Gastrocnemius medialis (tissue), 4 donors: ENCODE measurements at regions not wholly inside any gene's neighbourhood (a gene's known extent, or its start where the extent isn't known, plus 50 kb on each side); places are given as distances from the start of the nearest gene placed in this dataset.

Experiments
- ATAC-seq, 2 donors: fragments of 150-250 bp; one replicate each; pipeline ENCODE4 v1.9.1; 2016
- DNase-seq, 2 donors: peaks; one replicate each; pipeline ENCODE4 v3.0.0-alpha.2; 2019
- H3K27ac ChIP-seq, 4 donors: fragments of 200-600 bp; sonication (generic); 1 replicate in 1 of 4; 2 replicates in 3 of 4; pipeline ENCODE4 v1.5.1; 2016 to 2018; ENCODE audit warnings: mild to moderate bottlenecking in 2 of 4, moderate library complexity in 1 of 4
- H3K27me3 ChIP-seq, 3 donors: fragments of 200-600 bp; sonication (generic) in 2 of 3; 1 replicate in 1 of 3; 2 replicates in 2 of 3; pipeline versions ENCODE4 v1.5.1 to v1.6.0; 2016 to 2019; ENCODE audit warnings: mild to moderate bottlenecking in 1 of 3, moderate library complexity in 1 of 3
- H3K36me3 ChIP-seq, 2 donors: fragments of 200-600 bp; sonication (generic) in 1 of 2; one replicate each; pipeline ENCODE4 v1.5.1; 2017 to 2018
- H3K4me1 ChIP-seq, 2 donors: fragments of 200-600 bp; sonication (generic) in 1 of 2; one replicate each; pipeline ENCODE4 v1.5.1; 2016 to 2017; ENCODE audit warnings: mild to moderate bottlenecking in 2 of 2
- H3K4me3 ChIP-seq, 4 donors: fragments of 200-600 bp; sonication (generic) in 3 of 4; 1 replicate in 1 of 4; 2 replicates in 3 of 4; pipeline ENCODE4 v1.5.1; 2016 to 2019; ENCODE audit warnings: mild to moderate bottlenecking in 2 of 4
- H3K9me3 ChIP-seq, 3 donors: fragments of 200-600 bp; sonication (generic) in 2 of 3; 1 replicate in 1 of 3; 2 replicates in 2 of 3; pipeline ENCODE4 v1.5.1; 2016 to 2019
- POLR2A ChIP-seq, 2 donors: fragments of 450-650 bp; IDR thresholded peaks; one replicate each; pipeline ENCODE4 v1.6.1; 2017; ENCODE audit warnings: antibody characterized with exemption in 2 of 2, mild to moderate bottlenecking in 2 of 2, moderate library complexity in 2 of 2
- in situ Hi-C, 4 donors: fragments of 200-750 bp; cut with MboI; loops; one replicate each; pipeline versions ENCODE4 v1.15.0 to v1.8.0; 2017; ENCODE audit warnings: low sequenced_read_pairs in 4 of 4
- intact Hi-C: fragments of 100-400 bp; cut with DNase I; formaldehyde crosslinking; loops from one replicate; pipeline ENCODE4 v1.15.1; 2023; ENCODE audit warnings: low total_unique reads
- TF ChIP-seq, protein P1 (sequence below), 5 experiments: fragments of 450-650 bp in 3 of 5; fragments of 200-600 bp in 2 of 5; sonication (generic) in 2 of 5; IDR thresholded peaks in 4 of 5; conservative IDR thresholded peaks in 1 of 5; 1 replicate in 4 of 5; 2 replicates in 1 of 5; pipeline ENCODE4 v1.5.1; 2016 to 2019; ENCODE audit warnings: antibody characterized with exemption in 5 of 5, mild to moderate bottlenecking in 3 of 5, moderate library complexity in 3 of 5

DNA sequence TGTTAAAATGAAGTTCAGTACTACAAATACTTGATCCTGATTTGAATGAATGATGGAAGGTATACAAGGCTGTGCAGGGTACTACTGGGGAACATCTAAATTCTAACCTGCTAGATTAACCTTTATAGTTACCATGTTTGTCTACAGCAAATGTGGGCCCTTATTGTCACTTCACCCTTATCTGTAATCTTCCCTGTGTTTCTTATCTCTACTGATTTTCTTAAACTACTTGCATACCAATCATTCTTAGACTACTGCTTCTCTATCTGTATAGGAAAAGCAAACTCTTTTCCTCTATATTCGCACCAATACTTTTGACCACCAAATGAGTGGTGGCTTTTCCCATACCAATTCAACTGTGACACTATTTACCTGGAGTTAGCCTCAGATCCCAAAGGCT is 210.7 kb downstream of the HINT1 start:
- no peak for DNase-seq
- TF ChIP-seq POLR2A (IDR thresholded peaks at IDR 0.05), result no peak
- TF ChIP-seq, protein P1, sequence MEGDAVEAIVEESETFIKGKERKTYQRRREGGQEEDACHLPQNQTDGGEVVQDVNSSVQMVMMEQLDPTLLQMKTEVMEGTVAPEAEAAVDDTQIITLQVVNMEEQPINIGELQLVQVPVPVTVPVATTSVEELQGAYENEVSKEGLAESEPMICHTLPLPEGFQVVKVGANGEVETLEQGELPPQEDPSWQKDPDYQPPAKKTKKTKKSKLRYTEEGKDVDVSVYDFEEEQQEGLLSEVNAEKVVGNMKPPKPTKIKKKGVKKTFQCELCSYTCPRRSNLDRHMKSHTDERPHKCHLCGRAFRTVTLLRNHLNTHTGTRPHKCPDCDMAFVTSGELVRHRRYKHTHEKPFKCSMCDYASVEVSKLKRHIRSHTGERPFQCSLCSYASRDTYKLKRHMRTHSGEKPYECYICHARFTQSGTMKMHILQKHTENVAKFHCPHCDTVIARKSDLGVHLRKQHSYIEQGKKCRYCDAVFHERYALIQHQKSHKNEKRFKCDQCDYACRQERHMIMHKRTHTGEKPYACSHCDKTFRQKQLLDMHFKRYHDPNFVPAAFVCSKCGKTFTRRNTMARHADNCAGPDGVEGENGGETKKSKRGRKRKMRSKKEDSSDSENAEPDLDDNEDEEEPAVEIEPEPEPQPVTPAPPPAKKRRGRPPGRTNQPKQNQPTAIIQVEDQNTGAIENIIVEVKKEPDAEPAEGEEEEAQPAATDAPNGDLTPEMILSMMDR (IDR thresholded peaks at IDR 0.05 in 4 of 5, conservative IDR thresholded peaks at IDR 0.05 in 1 of 5), result no peak
- no peak for ATAC-seq
- no peaks in the 10 kb centered on the region for H3K9me3 ChIP-seq
- intact Hi-C loops, result no loop called here
- H3K36me3 ChIP-seq, result no peaks in the 10 kb centered on the region
- no peak overlapping the region for H3K4me3 ChIP-seq
- in situ Hi-C loops, result no loop called here
- H3K27ac ChIP-seq, result no peak overlapping the region
- no peaks in the 10 kb centered on the region for H3K4me1 ChIP-seq
- no peaks in the 10 kb centered on the region for H3K27me3 ChIP-seq

DNA sequence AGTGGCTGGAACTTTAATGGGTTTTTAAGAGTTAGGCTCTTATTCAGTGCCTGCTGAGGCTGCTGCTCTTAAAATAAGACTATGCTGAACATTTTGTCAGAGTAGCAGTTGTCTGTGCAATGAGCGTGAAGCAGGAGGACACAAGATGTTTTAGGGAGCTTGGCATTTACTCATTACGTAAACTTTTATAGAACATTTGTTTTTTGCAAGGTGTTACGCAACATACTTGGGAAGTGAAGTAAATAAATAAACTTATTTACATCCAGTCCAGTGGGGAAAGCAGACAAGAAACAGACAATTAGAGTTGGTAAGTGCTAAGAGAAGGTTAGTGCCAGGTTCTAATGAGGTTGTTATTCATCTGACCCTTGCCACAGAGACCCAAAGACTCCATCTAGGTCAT is 226.0 kb downstream of the HINT1 start:
- no peaks in the 10 kb centered on the region for H3K9me3 ChIP-seq
- H3K4me3 ChIP-seq, result no peak overlapping the region
- no peaks in the 10 kb centered on the region for H3K36me3 ChIP-seq
- DNase-seq (no peak), ATAC-seq (no peak)
- H3K27ac ChIP-seq, result no peak overlapping the region
- intact Hi-C loops (no loop called here), in situ Hi-C loops (no loop called here)
- no peaks in the 10 kb centered on the region for H3K27me3 ChIP-seq
- TF ChIP-seq POLR2A (IDR thresholded peaks at IDR 0.05), result no peak
- TF ChIP-seq, protein P1 (IDR thresholded peaks at IDR 0.05 in 4 of 5, conservative IDR thresholded peaks at IDR 0.05 in 1 of 5), result no peak
- H3K4me1 ChIP-seq, result no peaks in the 10 kb centered on the region

DNA sequence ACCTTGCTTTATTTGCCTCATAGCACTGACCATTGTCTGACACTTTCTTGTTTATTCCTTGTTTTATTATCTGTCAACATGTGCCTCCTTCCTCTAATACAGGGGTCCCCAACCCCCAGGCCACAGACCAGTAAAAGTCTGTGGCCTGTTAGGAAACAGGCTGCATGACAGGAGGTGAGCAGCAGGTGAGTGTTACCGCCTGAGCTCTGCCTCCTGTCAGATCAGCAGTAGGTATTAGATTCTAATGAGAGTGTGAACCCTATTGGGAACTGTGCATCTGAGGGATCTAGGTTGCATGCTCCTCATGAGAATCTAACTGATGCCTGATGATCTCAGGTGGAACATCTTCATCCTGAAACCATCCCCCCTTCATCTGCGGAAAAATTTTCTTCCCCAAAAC is 228.0 kb downstream of the HINT1 start:
- Histone ChIP-seq H3K27ac (no peak overlapping the region), H3K9me3 (no peaks in the 10 kb centered on the region), H3K36me3 (no peaks in the 10 kb centered on the region), H3K4me1 (no peaks in the 10 kb centered on the region), H3K4me3 (no peak overlapping the region), H3K27me3 (no peaks in the 10 kb centered on the region)
- DNase-seq, result no peak
- TF ChIP-seq, protein P1 (IDR thresholded peaks at IDR 0.05 in 4 of 5, conservative IDR thresholded peaks at IDR 0.05 in 1 of 5), result no peak
- no peak for TF ChIP-seq POLR2A (IDR thresholded peaks at IDR 0.05)
- no peak for ATAC-seq
- intact Hi-C loops (no loop called here), in situ Hi-C loops (no loop called here)

DNA sequence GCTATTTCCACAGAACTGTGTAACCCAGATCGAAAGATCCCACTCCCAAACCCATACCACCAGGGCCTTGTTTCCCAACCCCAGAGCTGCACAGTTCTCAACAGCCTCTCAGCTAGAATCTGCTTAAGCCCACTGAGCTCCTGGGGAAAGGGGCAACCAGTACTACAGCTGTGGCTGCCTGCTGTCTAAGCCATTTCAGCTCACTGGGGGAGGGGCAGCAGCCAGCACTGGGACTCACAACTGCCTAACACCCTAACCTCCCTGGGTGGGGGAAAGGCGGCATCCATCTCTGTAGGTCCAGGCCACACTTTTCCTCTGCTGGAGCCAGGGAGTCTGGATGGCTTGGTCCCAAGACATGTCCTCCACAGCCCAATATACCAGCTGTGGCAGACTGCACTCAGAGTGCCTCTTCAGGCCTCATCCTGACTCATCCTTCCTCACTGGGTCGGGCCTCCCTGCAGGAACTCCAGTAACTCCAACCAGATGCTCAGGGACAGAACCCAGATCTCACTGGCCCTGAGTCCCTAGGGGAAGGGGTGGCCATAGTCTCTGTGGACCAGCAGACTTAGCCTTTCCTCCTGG is 241.4 kb downstream of the HINT1 start:
- Histone ChIP-seq H3K27me3 (no peaks in the 10 kb centered on the region), H3K36me3 (no peaks in the 10 kb centered on the region), H3K27ac (no peak overlapping the region), H3K4me3 (no peak overlapping the region), H3K4me1 (no peaks in the 10 kb centered on the region), H3K9me3 (no peaks in the 10 kb centered on the region)
- in situ Hi-C loops (no loop called here), intact Hi-C loops (no loop called here)
- ATAC-seq, result no peak
- TF ChIP-seq POLR2A (IDR thresholded peaks at IDR 0.05), result no peak
- TF ChIP-seq, protein P1 (IDR thresholded peaks at IDR 0.05 in 4 of 5, conservative IDR thresholded peaks at IDR 0.05 in 1 of 5), result no peak
- DNase-seq, result no peak

DNA sequence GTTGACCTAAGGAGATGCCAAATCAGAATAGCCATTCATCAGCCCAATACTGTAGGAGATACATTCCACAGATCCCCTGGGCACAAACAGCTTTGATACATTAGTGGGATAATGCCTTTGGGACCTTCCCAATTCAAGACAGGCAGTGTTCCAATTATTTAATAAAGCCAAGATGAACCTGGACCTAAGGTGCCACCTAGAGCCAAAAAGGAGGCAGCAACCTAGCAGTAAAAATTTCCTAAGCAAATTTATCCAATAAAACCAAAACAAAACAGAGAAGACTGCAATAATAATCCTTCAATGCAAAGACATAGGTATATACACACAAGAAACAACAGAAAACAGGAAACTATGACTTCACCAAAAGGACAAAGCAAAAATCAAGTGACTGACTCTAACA is 253.0 kb downstream of the HINT1 start:
- Histone ChIP-seq H3K4me3 (no peak overlapping the region), H3K9me3 (no peaks in the 10 kb centered on the region), H3K4me1 (no peaks in the 10 kb centered on the region), H3K27ac (no peak overlapping the region), H3K27me3 (no peaks in the 10 kb centered on the region), H3K36me3 (no peaks in the 10 kb centered on the region)
- ATAC-seq, result no peak
- DNase-seq, result no peak
- in situ Hi-C loops, result no loop called here
- intact Hi-C loops, result no loop called here
- TF ChIP-seq, protein P1 (IDR thresholded peaks at IDR 0.05 in 4 of 5, conservative IDR thresholded peaks at IDR 0.05 in 1 of 5), result no peak
- no peak for TF ChIP-seq POLR2A (IDR thresholded peaks at IDR 0.05)
